22Rv1 (cell line): ENCODE measurements at regions not wholly inside any gene's neighbourhood (a gene's known extent, or its start where the extent isn't known, plus 50 kb on each side); places are given as distances from the start of the nearest gene placed in this dataset.

Source experiments
- ZFX ChIP-seq: fragments of 450-650 bp; IDR thresholded peaks from 2 replicates; pipeline ENCODE4 v1.6.1; 2017; ENCODE audit warnings: antibody characterized with exemption, borderline replicate concordance
- TF ChIP-seq, protein P1 (sequence below): fragments of 450-650 bp; IDR thresholded peaks from 2 replicates; pipeline ENCODE4 v1.5.1; 2017; ENCODE audit warnings: mild to moderate bottlenecking

DNA sequence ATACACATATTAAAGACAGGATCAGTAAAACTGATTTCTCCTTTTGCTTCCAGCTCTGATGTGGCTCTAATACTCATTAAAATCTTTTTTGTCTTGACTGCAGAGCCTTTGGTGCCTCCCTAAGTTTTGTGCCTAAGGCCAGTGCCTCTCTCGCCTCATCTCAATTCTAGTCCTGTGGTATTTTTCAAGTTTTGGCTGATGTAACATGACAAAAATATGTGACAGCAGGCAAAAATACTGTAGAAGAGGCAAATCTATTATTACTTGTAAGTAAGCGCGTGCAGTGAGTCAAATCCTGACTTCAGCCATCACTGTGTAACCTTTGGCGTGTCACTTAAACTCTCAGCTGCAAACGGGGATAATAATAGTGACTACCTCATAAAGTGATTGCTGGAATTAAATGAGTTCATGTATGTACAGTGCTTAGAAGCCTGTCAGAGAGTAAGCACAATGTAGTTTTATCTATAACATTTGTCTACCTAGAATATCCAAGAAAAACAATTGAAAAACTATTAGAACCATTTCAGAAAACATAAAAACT lies 74.0 kb downstream of the MAB21L3 start:
- TF ChIP-seq, protein P1, sequence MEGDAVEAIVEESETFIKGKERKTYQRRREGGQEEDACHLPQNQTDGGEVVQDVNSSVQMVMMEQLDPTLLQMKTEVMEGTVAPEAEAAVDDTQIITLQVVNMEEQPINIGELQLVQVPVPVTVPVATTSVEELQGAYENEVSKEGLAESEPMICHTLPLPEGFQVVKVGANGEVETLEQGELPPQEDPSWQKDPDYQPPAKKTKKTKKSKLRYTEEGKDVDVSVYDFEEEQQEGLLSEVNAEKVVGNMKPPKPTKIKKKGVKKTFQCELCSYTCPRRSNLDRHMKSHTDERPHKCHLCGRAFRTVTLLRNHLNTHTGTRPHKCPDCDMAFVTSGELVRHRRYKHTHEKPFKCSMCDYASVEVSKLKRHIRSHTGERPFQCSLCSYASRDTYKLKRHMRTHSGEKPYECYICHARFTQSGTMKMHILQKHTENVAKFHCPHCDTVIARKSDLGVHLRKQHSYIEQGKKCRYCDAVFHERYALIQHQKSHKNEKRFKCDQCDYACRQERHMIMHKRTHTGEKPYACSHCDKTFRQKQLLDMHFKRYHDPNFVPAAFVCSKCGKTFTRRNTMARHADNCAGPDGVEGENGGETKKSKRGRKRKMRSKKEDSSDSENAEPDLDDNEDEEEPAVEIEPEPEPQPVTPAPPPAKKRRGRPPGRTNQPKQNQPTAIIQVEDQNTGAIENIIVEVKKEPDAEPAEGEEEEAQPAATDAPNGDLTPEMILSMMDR: no peak
- TF ChIP-seq ZFX: no peak
